Neural crest cell (in vitro differentiated cells): ENCODE measurements at regions not wholly inside any gene's neighbourhood (a gene's known extent, or its start where the extent isn't known, plus 50 kb on each side); places are given as distances from the start of the nearest gene placed in this dataset.

Source experiments
- DNase-seq: peaks from one replicate; pipeline ENCODE4 v3.0.0; 2021; ENCODE audit warnings: low read depth, mixed read lengths, low spot score
- H3K27ac Mint-ChIP-seq: one replicate; pipeline ENCODE4 v1.8.0; 2021; ENCODE audit warnings: mild to moderate bottlenecking, mixed read lengths; ENCODE audit not compliant: unreplicated experiment
- H3K27me3 Mint-ChIP-seq: 2 replicates; pipeline ENCODE4 v1.8.0; 2021; ENCODE audit warnings: low read depth, mild to moderate bottlenecking, mixed read lengths
- H3K36me3 Mint-ChIP-seq: 2 replicates; pipeline ENCODE4 v1.8.0; 2021; ENCODE audit warnings: low read depth, mild to moderate bottlenecking, mixed read lengths
- H3K4me1 Mint-ChIP-seq: 2 replicates; pipeline ENCODE4 v1.8.0; 2021; ENCODE audit warnings: mixed read lengths
- H3K4me3 Mint-ChIP-seq: one replicate; pipeline ENCODE4 v1.8.0; 2021; ENCODE audit warnings: mild to moderate bottlenecking, mixed read lengths
- H3K9me3 Mint-ChIP-seq: 2 replicates; pipeline ENCODE4 v1.8.0; 2021; ENCODE audit warnings: mixed read lengths
- CTCF ChIP-seq: fragments of 200-600 bp; sonication (generic); conservative IDR thresholded peaks from 2 replicates; pipeline ENCODE4 v1.5.0; 2021; ENCODE audit warnings: antibody characterized with exemption, mild to moderate bottlenecking

GRCh38 chr5:165781738-165782137 is 2276.3 kb downstream of the MAT2B start:
- Mint-ChIP-seq H3K27me3 (no peaks in the 10 kb centered on the region), H3K27ac (no peak overlapping the region), H3K4me1 (peaks cover 9% of the 10 kb centered on the region), H3K4me3 (no peak overlapping the region), H3K36me3 (no peaks in the 10 kb centered on the region), H3K9me3 (no peaks in the 10 kb centered on the region)
- no peak for DNase-seq
- no peak for TF ChIP-seq CTCF

DNA sequence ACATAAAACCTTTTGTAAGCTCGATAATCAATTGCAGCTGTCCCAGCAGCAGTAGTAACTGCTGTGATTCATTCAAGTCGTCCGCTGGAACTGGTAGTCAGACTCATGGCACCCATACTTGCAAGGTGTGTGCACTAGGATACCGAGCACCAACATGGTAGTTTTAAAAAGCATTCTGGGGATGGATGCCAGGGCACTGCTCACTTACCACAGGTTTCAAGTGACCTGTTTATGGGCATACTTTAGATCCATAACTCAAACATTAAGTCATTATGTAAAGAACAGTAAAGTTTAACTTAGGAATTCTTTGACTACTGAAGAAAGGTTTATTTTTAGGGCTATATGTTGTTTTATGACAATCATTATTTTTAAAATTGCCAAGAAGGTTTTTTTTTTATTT is 2277.6 kb downstream of the MAT2B start:
- H3K27ac Mint-ChIP-seq: no peak overlapping the region
- no peaks in the 10 kb centered on the region for H3K36me3 Mint-ChIP-seq
- DNase-seq: no peak
- no peaks in the 10 kb centered on the region for H3K9me3 Mint-ChIP-seq
- H3K27me3 Mint-ChIP-seq: no peaks in the 10 kb centered on the region
- peaks cover 9% of the 10 kb centered on the region for H3K4me1 Mint-ChIP-seq
- H3K4me3 Mint-ChIP-seq: no peak overlapping the region
- no peak for TF ChIP-seq CTCF

- TF ChIP-seq CTCF: no peak
- no peaks in the 10 kb centered on the region for H3K9me3 Mint-ChIP-seq
- peaks cover 9% of the 10 kb centered on the region for H3K4me1 Mint-ChIP-seq
- no peaks in the 10 kb centered on the region for H3K27me3 Mint-ChIP-seq
- no peak for DNase-seq
- H3K27ac Mint-ChIP-seq: no peak overlapping the region
- no peaks in the 10 kb centered on the region for H3K36me3 Mint-ChIP-seq
- no peak overlapping the region for H3K4me3 Mint-ChIP-seq
Observed at GRCh38 chr5:165786073-165786472, 2280.7 kb downstream of the MAT2B start.

DNA sequence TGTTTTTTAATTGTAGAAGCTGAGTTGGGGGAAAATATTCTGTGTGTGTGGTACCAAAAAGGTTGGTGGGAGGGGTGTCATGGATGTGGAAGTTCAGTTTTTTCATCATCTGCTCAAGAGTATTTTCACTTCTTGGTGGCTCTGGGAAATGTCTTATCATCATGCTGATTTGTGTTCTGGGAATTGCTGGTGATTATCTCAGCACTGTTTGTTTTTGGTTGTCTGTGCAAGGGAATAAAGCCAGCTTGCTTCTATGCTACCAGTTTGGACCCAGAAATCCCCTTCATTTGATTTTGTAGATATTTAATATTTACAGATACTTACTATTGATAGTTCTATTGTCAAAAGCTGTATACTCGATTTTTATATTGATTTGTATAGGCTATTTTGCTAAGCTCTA is 2289.7 kb downstream of the MAT2B start:
- no peak for DNase-seq
- Mint-ChIP-seq H3K27ac (no peak overlapping the region), H3K4me1 (no peaks in the 10 kb centered on the region), H3K36me3 (peaks cover 2% of the 10 kb centered on the region), H3K4me3 (no peak overlapping the region), H3K27me3 (no peaks in the 10 kb centered on the region), H3K9me3 (peaks cover 5% of the 10 kb centered on the region)
- no peak for TF ChIP-seq CTCF

DNA sequence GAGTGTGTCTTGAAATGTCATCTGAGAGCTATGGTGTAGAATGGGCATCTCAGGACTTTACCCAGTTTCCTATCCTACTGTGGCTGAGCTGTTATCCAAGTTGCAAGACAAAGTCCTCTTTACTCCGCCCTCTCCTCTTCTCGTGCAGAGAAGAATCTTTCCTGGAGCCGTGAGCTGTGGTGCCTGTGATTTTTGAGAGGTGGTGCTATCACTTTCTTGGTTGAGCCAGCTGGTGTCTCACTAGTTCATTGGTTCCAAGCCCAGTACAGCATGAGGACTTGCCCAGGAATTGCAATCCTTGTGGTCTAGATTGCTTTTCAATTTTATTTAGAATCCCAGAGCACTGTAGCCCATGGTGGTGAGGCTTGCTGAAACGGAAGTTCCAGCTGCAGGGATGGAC is 2300.3 kb downstream of the MAT2B start:
- DNase-seq: no peak
- Mint-ChIP-seq H3K36me3 (no peaks in the 10 kb centered on the region), H3K9me3 (no peaks in the 10 kb centered on the region), H3K27me3 (peaks cover 2% of the 10 kb centered on the region), H3K27ac (no peak overlapping the region), H3K4me3 (no peak overlapping the region), H3K4me1 (no peaks in the 10 kb centered on the region)
- TF ChIP-seq CTCF: no peak

DNA sequence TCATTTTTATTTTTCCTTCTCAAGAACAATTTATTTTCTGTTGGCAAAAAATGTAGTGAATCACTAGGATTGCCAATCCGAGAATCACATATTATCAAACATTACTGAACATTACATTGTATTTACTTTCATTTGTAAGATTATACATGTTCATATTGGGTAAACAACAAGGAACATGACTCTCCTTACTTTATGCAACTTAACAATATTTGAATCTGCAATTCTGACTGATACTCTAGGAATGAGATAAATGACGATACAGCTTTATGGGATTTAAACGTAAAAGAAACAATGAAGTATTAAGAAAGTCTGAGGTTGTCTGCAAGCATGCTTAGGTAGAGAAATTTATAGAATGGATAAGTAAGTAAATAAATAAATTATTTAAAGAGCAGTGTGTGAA is 2302.9 kb downstream of the MAT2B start:
- TF ChIP-seq CTCF: no peak
- H3K4me3 Mint-ChIP-seq: no peak overlapping the region
- H3K36me3 Mint-ChIP-seq: no peaks in the 10 kb centered on the region
- no peak for DNase-seq
- H3K27me3 Mint-ChIP-seq: no peaks in the 10 kb centered on the region
- H3K4me1 Mint-ChIP-seq: no peaks in the 10 kb centered on the region
- no peak overlapping the region for H3K27ac Mint-ChIP-seq
- no peaks in the 10 kb centered on the region for H3K9me3 Mint-ChIP-seq
